SK-N-SH (cell line): ENCODE measurements at regions not wholly inside any gene's neighbourhood (a gene's known extent, or its start where the extent isn't known, plus 50 kb on each side); places are given as distances from the start of the nearest gene placed in this dataset.
"Not testable (repeated sequence)": the region's sequence is repeated elsewhere in the genome, so short reads cannot be mapped to it uniquely, and the experiment has no call there.

ENCODE experiments used
- CTCF ChIA-PET: fragments of 300-600, 350-600 bp; formaldehyde crosslinking; extraction: SDS; loops from one replicate; lab custom pipeline; 2021; lab: Yijun Ruan, JAX
- POLR2A ChIA-PET: fragments of 350-600 bp; sonication (Branson Sonifier 250); formaldehyde crosslinking; extraction: SDS; loops from one replicate; lab custom pipeline; 2020; ENCODE audit warnings: antibody characterized with exemption, inconsistent platforms; lab: Yijun Ruan, JAX
- DNase-seq: peaks from one replicate; pipeline ENCODE4 v3.0.0; 2012
- H2AFZ ChIP-seq: fragments of 200-600 bp; sonication (generic); 2 replicates; pipeline ENCODE4 v1.8.1; 2016; ENCODE audit warnings: antibody characterized with exemption, mild to moderate bottlenecking, low read depth
- H3F3A ChIP-seq: fragments of 200-600 bp; sonication (generic); replicated peaks from 2 replicates; pipeline ENCODE3; 2016; ENCODE audit warnings: antibody characterized with exemption, mild to moderate bottlenecking; ENCODE audit not compliant: insufficient read depth
- H3K27ac ChIP-seq, 2 experiments: fragments of 200-500 bp in 1 of 2; fragments of 200-600 bp in 1 of 2; sonication (Bioruptor generic) in 1 of 2; sonication (generic), shearing (Covaris generic) in 1 of 2; 2 replicates each; pipeline versions ENCODE4 v1.5.1 to v1.6.1; 2014 to 2016; ENCODE audit warnings: low read depth in 2 of 2, inconsistent platforms in 1 of 2, low read length in 1 of 2, mild to moderate bottlenecking in 1 of 2, mixed read lengths in 1 of 2
- H3K27me3 ChIP-seq: fragments of 200-600 bp; sonication (generic), shearing (Covaris generic); 2 replicates; pipeline ENCODE4 v1.6.1; 2016; ENCODE audit warnings: mixed run types; ENCODE audit not compliant: insufficient read depth
- H3K36me3 ChIP-seq, 2 experiments: fragments of 200-500 bp in 1 of 2; fragments of 200-600 bp in 1 of 2; sonication (Bioruptor generic) in 1 of 2; sonication (generic) in 1 of 2; replicated peaks in 1 of 2; 2 replicates each; pipeline versions ENCODE3 to v1.5.1; 2014 to 2016; ENCODE audit warnings: low read length in 1 of 2, mild to moderate bottlenecking in 1 of 2; ENCODE audit not compliant: insufficient read depth in 2 of 2, control insufficient read depth in 1 of 2
- H3K4me1 ChIP-seq, 2 experiments: fragments of 200-500 bp in 1 of 2; fragments of 200-600 bp in 1 of 2; sonication (Bioruptor generic) in 1 of 2; sonication (generic), shearing (Covaris generic) in 1 of 2; 2 replicates each; pipeline versions ENCODE4 v1.5.1 to v1.6.1; 2014 to 2016; ENCODE audit warnings: low read depth in 1 of 2, low read length in 1 of 2, mixed run types in 1 of 2; ENCODE audit not compliant: insufficient read depth in 2 of 2, control insufficient read depth in 1 of 2
- H3K4me2 ChIP-seq: fragments of 200-600 bp; sonication (generic), shearing (Covaris generic); 2 replicates; pipeline ENCODE4 v1.6.1; 2017; ENCODE audit warnings: mixed run types
- H3K4me3 ChIP-seq, 2 experiments: fragments of 200-500 bp in 1 of 2; fragments of 200-600 bp in 1 of 2; sonication (Bioruptor generic) in 1 of 2; sonication (generic), shearing (Covaris generic) in 1 of 2; 2 replicates each; pipeline versions ENCODE4 v1.5.1 to v1.8.1; 2014 to 2016; ENCODE audit warnings: low read depth in 2 of 2, inconsistent platforms in 1 of 2, low read length in 1 of 2, mild to moderate bottlenecking in 1 of 2, mixed read lengths in 1 of 2, moderate library complexity in 1 of 2
- H3K79me2 ChIP-seq: fragments of 200-600 bp; sonication (generic); 2 replicates; pipeline ENCODE4 v1.8.1; 2017; ENCODE audit warnings: mild to moderate bottlenecking; ENCODE audit not compliant: insufficient read depth
- H3K9ac ChIP-seq: fragments of 200-600 bp; sonication (generic); 2 replicates; pipeline ENCODE4 v1.6.1; 2017; ENCODE audit warnings: mixed run types
- H3K9me2 ChIP-seq: fragments of 200-600 bp; sonication (generic); 2 replicates; pipeline ENCODE4 v1.6.1; 2017; ENCODE audit warnings: mixed run types
- H3K9me3 ChIP-seq: fragments of 200-600 bp; sonication (generic); 2 replicates; pipeline ENCODE4 v1.6.1; 2017; ENCODE audit warnings: mixed run types, mild to moderate bottlenecking, moderate library complexity
- H4K20me1 ChIP-seq: fragments of 200-600 bp; sonication (generic); 2 replicates; pipeline ENCODE4 v1.6.1; 2017; ENCODE audit warnings: mild to moderate bottlenecking, mixed run types; ENCODE audit not compliant: insufficient read depth
- CHD2 ChIP-seq: fragments of 150-350 bp; IDR thresholded peaks from 2 replicates; pipeline ENCODE4 v1.6.1; 2018; ENCODE audit warnings: low read length; ENCODE audit not compliant: partially characterized antibody
- ELF1 ChIP-seq: IDR thresholded peaks from 2 replicates; pipeline ENCODE4 v1.4.0; 2012
- EP300 ChIP-seq, 2 experiments: IDR thresholded peaks; 2 replicates each; pipeline versions ENCODE4 v1.4.0 to v1.6.1; 2012; ENCODE audit warnings: borderline replicate concordance in 1 of 2, low read depth in 1 of 2, low read length in 1 of 2
- FOXM1 ChIP-seq: IDR thresholded peaks from 2 replicates; pipeline ENCODE4 v1.4.0; 2012; ENCODE audit warnings: low read depth, mild to moderate bottlenecking
- GATA2 ChIP-seq: sonication (generic); formaldehyde crosslinking; IDR thresholded peaks from 2 replicates; pipeline ENCODE4 v1.5.0; 2020; ENCODE audit warnings: mild to moderate bottlenecking, missing genetic modification reagents
- JUND ChIP-seq: IDR thresholded peaks from 2 replicates; pipeline ENCODE4 v1.4.0; 2012
- MEF2A ChIP-seq: IDR thresholded peaks from 2 replicates; pipeline ENCODE4 v1.4.0; 2012; ENCODE audit warnings: low read depth, borderline replicate concordance
- NFIC ChIP-seq: IDR thresholded peaks from 2 replicates; pipeline ENCODE4 v1.4.0; 2012; ENCODE audit warnings: borderline replicate concordance
- NRF1 ChIP-seq: IDR thresholded peaks from 2 replicates; pipeline ENCODE4 v1.6.1; 2012; ENCODE audit warnings: low read depth, mild to moderate bottlenecking, low read length
- RXRA ChIP-seq: IDR thresholded peaks from 2 replicates; pipeline ENCODE4 v1.4.0; 2012; ENCODE audit warnings: low read depth, mild to moderate bottlenecking, borderline replicate concordance
- TEAD4 ChIP-seq: IDR thresholded peaks from 2 replicates; pipeline ENCODE4 v1.4.0; 2012; ENCODE audit warnings: mild to moderate bottlenecking, borderline replicate concordance; ENCODE audit not compliant: insufficient read depth
- WGBS: methylation state at CpG from one replicate; pipeline ENCODE4 v1.1.6; 2017; ENCODE audit warnings: low lambda C conversion rate; 5-methylcytosine and 5-hydroxymethylcytosine counted together
- TF ChIP-seq, protein P1 (sequence below): IDR thresholded peaks from 2 replicates; pipeline ENCODE4; 2012
- TF ChIP-seq, protein P2 (sequence below): IDR thresholded peaks from 2 replicates; pipeline ENCODE4 v1.6.1; 2012; ENCODE audit warnings: mild to moderate bottlenecking, low read depth, low read length, moderate library complexity
- TF ChIP-seq, protein P3 (sequence below): IDR thresholded peaks from 2 replicates; pipeline ENCODE4 v1.4.0; 2012; ENCODE audit warnings: low read depth
- TF ChIP-seq, protein P4 (sequence below): IDR thresholded peaks from 2 replicates; pipeline ENCODE4 v1.4.0; 2012; ENCODE audit warnings: low read depth, borderline replicate concordance

DNA sequence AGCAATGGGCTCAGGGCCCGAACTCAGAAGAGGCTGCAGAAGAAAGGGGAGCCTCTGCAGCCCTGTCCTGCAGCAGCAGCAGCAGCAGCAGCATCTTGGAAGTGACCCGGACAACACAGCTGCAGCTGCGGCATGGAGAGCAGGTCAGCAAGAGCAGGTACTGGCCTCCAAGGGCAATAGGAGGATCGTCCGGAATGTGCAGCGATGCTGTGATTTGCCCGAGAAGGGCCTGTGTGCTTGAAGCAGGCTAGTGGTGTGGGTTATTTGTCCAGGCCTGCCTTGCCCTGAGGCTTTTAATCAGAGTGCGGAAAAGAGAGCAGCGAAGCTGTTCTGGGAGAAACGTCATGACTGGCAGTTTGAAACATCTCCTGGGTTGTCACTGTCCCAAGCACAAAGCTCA lies 126.0 kb downstream of the F11 start:
- ChIA-PET CTCF (no interaction called here), POLR2A (no interaction called here)
- no peaks in the 10 kb centered on the region for H3F3A ChIP-seq
- no peak for TF ChIP-seq EP300 (IDR thresholded peaks at IDR 0.05; ENCODE audit: borderline replicate concordance in 1 of 2, low read depth in 1 of 2, low read length in 1 of 2)
- TF ChIP-seq MEF2A, result no peak
- TF ChIP-seq, protein P1, sequence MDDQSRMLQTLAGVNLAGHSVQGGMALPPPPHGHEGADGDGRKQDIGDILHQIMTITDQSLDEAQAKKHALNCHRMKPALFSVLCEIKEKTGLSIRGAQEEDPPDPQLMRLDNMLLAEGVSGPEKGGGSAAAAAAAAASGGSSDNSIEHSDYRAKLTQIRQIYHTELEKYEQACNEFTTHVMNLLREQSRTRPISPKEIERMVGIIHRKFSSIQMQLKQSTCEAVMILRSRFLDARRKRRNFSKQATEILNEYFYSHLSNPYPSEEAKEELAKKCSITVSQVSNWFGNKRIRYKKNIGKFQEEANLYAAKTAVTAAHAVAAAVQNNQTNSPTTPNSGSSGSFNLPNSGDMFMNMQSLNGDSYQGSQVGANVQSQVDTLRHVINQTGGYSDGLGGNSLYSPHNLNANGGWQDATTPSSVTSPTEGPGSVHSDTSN, result no peak
- TF ChIP-seq, protein P2, sequence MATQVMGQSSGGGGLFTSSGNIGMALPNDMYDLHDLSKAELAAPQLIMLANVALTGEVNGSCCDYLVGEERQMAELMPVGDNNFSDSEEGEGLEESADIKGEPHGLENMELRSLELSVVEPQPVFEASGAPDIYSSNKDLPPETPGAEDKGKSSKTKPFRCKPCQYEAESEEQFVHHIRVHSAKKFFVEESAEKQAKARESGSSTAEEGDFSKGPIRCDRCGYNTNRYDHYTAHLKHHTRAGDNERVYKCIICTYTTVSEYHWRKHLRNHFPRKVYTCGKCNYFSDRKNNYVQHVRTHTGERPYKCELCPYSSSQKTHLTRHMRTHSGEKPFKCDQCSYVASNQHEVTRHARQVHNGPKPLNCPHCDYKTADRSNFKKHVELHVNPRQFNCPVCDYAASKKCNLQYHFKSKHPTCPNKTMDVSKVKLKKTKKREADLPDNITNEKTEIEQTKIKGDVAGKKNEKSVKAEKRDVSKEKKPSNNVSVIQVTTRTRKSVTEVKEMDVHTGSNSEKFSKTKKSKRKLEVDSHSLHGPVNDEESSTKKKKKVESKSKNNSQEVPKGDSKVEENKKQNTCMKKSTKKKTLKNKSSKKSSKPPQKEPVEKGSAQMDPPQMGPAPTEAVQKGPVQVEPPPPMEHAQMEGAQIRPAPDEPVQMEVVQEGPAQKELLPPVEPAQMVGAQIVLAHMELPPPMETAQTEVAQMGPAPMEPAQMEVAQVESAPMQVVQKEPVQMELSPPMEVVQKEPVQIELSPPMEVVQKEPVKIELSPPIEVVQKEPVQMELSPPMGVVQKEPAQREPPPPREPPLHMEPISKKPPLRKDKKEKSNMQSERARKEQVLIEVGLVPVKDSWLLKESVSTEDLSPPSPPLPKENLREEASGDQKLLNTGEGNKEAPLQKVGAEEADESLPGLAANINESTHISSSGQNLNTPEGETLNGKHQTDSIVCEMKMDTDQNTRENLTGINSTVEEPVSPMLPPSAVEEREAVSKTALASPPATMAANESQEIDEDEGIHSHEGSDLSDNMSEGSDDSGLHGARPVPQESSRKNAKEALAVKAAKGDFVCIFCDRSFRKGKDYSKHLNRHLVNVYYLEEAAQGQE, result no peak
- TF ChIP-seq CHD2, result no peak
- no peak for TF ChIP-seq JUND
- H3K27me3 ChIP-seq, result no peaks in the 10 kb centered on the region
- no peak overlapping the region for H3K4me2 ChIP-seq
- no peaks in the 10 kb centered on the region for H3K4me1 ChIP-seq
- no peaks in the 10 kb centered on the region for H3K36me3 ChIP-seq
- no peaks in the 10 kb centered on the region for H4K20me1 ChIP-seq
- no peaks in the 10 kb centered on the region for H3K9me3 ChIP-seq
- DNase-seq, result no peak
- no peaks in the 10 kb centered on the region for H3K9me2 ChIP-seq
- no peaks in the 10 kb centered on the region for H3K79me2 ChIP-seq
- 32% methylated on average over 8 of the region's 10 CpGs for WGBS
- H2AFZ ChIP-seq, result no peak overlapping the region
- H3K4me3 ChIP-seq, result no peak overlapping the region
- no peak overlapping the region for H3K9ac ChIP-seq
- no peak overlapping the region for H3K27ac ChIP-seq

DNA sequence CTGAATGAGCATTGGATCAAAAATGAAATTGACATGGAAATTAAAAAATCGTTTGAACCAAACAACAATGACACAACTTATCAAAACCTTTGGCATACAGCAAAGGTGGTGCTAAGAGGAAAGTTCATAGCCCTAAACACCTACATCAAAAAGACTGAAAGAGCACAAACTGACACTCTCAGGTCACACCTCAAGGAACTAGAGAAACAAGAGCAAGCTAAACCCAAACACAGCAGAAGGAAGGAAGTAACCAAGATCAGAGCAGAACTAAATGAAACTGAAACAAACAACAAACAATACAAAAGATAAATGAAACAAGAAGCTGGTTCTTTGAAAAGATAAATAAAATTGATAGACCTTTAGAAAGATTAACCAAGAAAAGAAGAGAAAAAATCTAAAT lies 118.3 kb downstream of the F11 start:
- H3K9me3 ChIP-seq, CTCF ChIA-PET, H3K4me1 ChIP-seq, DNase-seq, H3K4me3 ChIP-seq, H2AFZ ChIP-seq, H3K9me2 ChIP-seq, H3K36me3 ChIP-seq, H3K4me2 ChIP-seq, H3F3A ChIP-seq, H3K79me2 ChIP-seq, H3K27me3 ChIP-seq, POLR2A ChIA-PET, H3K9ac ChIP-seq, H3K27ac ChIP-seq, H4K20me1 ChIP-seq: not testable (repeated sequence)
- 0% methylated on average over 1 of the region's 1 CpG for WGBS

DNA sequence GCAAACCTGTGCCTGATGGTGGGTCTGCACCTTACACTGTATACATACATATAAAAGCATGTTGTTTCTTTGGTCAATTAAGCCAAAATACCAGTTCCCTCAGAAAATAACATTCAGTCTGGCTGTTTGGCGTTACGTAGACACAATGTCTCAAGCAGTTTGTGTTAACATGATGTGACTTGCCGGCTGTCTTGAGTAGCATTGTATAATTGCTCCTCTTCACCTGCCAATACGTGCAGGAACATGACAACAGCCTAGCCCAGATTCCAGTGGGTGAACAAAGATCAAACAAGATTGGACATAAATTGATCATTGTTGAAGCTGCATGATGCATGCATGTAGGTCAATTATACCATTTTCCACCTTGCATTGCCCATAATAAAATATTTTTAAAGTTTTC lies 102.3 kb downstream of the F11 start:
- WGBS, result 29% methylated on average over 4 of the region's 4 CpGs
- CTCF ChIA-PET, result no interaction called here
- H3F3A ChIP-seq, result no peaks in the 10 kb centered on the region
- no peaks in the 10 kb centered on the region for H3K36me3 ChIP-seq
- H4K20me1 ChIP-seq, result no peaks in the 10 kb centered on the region
- H3K4me1 ChIP-seq, result no peaks in the 10 kb centered on the region
- no peak for DNase-seq
- H3K4me3 ChIP-seq, result no peak overlapping the region
- H3K27ac ChIP-seq, result no peak overlapping the region
- no peaks in the 10 kb centered on the region for H3K9me2 ChIP-seq
- no peaks in the 10 kb centered on the region for H3K79me2 ChIP-seq
- H3K4me2 ChIP-seq, result no peak overlapping the region
- POLR2A ChIA-PET, result no interaction called here
- H3K9ac ChIP-seq, result no peak overlapping the region
- TF ChIP-seq FOXM1 (no peak), NFIC (no peak), RXRA (no peak), NRF1 (no peak), TEAD4 (no peak), GATA2 (CRISPR knock-in tag) (no peak), ELF1 (no peak)
- TF ChIP-seq, protein P3, sequence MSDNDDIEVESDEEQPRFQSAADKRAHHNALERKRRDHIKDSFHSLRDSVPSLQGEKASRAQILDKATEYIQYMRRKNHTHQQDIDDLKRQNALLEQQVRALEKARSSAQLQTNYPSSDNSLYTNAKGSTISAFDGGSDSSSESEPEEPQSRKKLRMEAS, result no peak
- TF ChIP-seq, protein P4, sequence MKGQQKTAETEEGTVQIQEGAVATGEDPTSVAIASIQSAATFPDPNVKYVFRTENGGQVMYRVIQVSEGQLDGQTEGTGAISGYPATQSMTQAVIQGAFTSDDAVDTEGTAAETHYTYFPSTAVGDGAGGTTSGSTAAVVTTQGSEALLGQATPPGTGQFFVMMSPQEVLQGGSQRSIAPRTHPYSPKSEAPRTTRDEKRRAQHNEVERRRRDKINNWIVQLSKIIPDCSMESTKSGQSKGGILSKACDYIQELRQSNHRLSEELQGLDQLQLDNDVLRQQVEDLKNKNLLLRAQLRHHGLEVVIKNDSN, result no peak
- TF ChIP-seq, all 33 proteins: peak for 0
- Histone ChIP-seq H3K9me3 (no peaks in the 10 kb centered on the region), H2AFZ (no peak overlapping the region), H3K27me3 (no peaks in the 10 kb centered on the region)
